ENCODE measurements at regions not wholly inside any gene's neighbourhood (a gene's known extent, or its start where the extent isn't known, plus 50 kb on each side); places are given as distances from the start of the nearest gene placed in this dataset.

DNA sequence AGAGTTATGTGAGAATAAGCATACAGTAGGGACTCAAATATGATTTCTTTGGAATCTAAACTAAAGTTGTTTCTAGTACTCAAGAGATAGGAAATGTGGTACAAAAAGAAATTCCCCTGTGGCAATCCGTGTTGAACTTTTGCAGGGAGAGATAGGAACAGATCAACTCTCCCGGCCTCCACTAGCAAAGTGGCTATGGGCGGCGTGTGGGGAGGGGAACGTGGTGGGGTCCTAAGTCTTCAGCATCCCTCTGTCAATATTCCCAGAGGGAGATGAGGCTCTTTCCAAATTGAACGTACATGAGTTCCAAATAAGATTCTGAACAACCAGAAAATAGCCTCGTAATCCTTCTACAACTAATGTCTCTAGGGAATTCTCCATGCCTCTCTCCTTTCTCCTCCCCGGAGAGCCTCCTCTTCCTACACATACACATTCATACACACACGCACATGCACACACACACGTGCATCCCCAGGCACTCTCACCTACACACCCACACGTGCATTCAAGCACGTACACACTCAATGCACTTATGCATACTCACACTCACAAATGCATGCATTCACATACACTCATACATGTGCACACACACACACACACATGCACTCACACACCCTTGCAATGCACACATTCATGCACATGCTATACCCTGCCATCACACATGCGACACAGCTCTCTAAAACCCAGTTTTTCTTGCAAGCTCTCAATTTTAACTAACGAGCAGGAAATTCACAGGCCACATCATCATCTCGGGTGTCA, 244.8 kb downstream of the MAF start:
- no peak for DNase-seq (ENCODE audit: low spot score)
- intact Hi-C loops (cut with DNase I) = no loop called here

DNA sequence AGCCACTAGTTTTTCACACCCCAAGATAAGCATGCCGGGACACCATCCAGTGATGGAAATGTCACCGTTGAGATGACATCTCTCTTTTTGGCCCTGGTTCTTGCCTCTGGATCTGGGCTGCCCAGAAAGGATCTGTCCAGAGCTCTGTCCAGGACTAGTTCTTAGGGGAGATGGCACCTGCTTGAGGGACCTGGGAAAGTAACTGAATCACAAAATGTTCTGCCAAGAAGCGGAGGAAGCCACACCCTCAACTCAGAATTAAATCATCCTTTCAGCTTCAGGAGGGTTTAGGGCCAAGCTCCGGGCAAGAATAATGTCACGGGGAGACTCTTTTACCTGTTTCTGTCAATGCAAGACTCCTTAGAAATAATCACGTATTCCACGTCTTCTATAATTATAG, 248.6 kb downstream of the MAF start:
- intact Hi-C loops (cut with DNase I) = no loop called here

DNA sequence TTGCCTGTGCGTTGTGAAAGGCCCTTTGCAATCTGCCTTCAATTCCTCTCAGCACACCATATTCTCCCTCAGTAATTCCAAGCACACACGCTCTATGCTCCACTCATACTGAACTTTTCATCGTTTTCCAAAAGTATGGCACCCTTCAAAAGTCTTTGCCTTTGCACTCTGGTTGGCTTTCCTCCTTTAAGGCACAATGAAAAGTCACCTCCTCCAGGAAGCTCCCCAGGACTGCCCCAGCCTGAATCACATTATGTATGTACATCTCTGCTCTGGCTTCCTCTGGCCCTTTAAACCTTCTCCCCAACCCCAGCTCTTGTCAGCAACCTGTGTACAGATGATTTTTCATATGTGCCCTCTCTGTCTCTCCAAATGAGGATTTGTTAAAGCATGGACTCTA, 250.7 kb downstream of the MAF start:
- intact Hi-C loops (cut with DNase I) = no loop called here
- DNase-seq (ENCODE audit: low spot score) = no peak

More for the DNA sequence above, 248.6 kb downstream of the MAF start:
- DNase-seq (ENCODE audit: low spot score) = no peak

DNA sequence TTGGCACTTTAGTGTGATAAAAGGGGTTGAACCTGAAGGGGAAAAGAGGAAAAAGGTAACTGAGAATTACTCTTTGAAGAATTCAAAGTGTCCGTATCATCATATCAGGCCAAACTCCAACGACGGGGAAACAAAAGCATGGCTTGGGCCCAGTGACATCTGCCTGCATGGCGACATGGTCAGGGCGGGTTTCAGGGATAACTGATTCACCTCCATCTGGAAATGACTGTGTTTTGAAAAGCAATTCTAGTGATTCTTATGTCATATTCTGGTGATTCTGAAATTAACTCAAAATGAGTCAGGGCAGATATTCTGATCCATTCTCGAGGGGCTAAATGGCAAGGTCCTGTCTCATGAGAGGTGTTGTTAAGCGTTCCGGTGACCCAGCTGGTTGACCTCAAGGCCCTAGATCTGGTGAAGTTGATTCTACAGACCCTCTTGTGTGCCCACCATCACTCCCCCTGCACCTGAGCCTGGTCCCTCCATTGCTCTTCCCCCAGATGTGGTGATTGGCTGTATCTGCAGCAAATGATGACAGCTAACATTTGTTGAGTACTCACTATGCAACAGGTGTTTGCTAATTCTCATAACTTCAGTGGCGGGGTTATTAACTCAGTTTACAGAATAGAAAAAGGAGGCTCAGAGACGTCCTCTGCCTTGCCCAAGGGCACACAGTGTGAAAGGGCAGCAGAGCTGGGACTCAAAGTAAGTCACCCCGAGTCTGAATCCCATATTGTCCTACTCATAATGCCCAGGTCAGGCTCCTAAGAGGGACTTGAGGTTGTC, 251.8 kb downstream of the MAF start:
- intact Hi-C loops (cut with DNase I) = no loop called here
- DNase-seq (ENCODE audit: low spot score) = no peak

DNA sequence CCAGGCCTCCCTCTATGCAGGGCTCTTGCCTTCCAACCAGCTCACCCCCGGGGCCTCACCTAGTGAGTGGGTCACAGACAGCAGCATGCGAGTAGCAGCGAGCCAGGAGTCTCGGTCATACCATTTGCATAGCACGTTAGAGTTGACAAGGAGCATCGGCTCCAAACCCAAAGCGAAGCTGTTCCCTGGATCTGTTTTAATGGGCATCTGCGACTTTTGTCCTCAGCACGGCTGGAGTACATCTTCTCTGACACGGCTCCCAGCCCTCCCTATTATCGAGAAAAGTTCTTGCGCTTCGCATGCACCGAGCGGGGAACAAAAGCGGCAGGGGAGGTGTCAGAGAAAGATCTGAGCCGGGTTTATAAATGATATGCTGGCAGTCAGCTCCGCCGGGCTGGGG, 253.3 kb downstream of the MAF start:
- intact Hi-C loops (cut with DNase I) = no loop called here
- DNase-seq (ENCODE audit: low spot score) = no peak

DNA sequence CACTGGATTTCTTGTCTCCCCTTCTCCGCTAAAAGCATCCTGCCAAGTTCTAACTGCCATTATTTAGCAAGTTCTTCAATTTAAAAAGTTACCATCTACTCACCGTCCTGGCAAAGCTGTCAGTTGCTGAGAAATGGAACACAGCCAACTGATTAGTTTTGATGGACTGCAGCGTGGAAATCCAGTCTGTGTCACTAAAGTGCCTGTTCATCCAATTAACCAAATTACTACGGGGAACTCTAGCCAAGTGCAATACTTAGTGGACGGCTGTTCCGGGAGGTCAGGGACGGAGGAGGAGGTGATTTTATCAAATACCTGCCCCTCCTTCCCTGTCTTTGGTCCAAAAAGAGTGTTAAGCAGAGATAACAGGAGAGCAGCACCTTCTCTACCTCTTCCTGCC, 260.7 kb downstream of the MAF start:
- no peak for DNase-seq (ENCODE audit: low spot score)

DNA sequence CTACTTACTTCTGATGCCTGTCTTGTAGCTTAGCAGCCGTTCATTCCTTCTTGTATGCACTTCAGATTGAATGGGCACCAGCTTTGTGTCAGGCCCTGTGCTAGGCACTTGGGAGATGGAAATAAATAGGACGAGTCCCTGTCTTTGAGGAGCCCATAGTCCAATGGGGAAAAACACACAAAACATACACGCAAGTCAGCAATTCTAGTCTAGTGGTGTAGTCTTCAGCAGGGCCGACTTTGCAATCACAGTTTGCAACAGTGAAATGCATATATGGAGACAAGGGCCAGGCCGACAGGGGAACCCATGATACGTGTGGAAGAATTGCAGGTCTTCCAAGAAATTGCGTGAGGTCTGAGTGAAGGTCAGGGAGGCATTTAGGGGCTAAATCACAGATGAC, 262.6 kb downstream of the MAF start:
- intact Hi-C loops (cut with DNase I) = no loop called here
- DNase-seq (ENCODE audit: low spot score) = no peak

More for the DNA sequence above, 260.7 kb downstream of the MAF start:
- intact Hi-C loops (cut with DNase I) = no loop called here

DNA sequence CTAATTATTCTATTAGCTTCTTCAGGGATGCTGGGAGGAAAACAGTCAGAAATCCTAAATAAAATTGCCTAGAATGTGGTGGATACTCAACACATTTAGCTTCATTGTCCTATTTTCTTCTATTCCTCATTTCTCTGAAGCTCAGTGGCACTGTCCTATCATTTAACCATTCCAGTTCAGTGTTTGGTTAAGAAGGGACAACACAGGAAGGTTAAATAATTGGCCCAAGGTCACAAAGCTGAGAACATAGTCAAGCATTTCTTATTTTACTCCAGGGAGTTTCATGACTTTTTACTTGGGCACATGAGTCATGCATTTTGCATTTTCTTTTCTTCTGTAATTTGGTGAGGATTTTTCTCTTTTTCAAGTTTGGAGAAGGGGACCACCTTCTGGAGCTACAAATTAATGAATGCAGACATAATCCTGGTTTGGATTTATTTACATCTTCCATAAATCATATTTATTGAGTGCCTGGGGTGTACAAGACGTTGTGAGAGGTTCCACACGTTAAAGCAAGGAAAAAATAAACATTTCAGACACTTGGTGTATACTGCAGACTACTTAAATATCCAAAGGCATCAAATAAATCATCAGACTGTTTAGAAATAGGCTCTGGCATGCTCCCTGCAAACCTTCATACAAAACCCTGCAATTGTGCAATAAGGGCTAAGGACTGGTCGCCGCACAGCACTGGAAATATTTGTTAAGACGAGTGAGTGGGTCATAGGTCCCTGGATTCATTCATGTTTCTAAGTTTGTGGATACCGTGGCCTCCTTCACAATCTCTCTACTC, 263.9 kb downstream of the MAF start:
- intact Hi-C loops (cut with DNase I) = no loop called here
- DNase-seq (ENCODE audit: low spot score) = no peak

DNA sequence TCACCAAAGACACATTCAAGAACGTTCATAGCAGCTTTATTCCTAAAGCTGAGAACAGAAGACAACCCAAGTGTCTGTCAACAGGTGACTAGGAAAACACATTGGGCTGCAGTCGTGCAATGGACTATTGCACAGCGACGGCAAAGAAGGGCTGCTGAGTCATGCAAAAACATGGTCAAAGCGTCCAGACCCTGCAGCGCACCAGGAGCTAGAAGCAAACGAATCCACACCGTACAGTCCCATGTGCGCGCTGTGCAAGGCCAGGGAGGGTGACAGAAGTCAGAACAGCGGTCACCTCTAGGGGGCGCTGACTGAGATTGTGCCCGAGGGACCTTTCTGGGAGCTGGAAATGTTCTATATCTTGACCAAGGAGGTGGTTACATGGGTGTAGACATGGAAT, 266.4 kb downstream of the MAF start:
- intact Hi-C loops (cut with DNase I) = no loop called here
- no peak for DNase-seq (ENCODE audit: low spot score)

DNA sequence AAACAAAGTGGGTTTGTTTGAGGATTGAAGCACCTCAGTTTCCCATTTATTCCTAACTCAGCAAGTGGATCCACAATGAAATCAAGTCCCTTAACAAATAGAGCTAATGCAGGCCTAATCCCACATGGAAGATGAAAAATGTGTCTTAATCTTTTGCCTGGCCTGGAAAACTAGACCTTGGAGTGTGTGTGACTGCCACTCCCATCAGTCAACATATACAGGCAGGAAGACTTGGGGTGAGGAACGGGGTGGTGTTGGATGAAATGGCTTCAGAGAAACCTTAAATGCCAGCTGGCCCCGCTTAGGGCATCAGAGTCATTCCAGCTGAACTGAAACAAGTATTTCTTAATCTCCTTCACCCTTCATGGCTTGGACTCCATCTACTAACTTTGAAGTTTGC, 269.5 kb downstream of the MAF start:
- DNase-seq (ENCODE audit: low spot score) = no peak
- intact Hi-C loops (cut with DNase I) = no loop called here

DNA sequence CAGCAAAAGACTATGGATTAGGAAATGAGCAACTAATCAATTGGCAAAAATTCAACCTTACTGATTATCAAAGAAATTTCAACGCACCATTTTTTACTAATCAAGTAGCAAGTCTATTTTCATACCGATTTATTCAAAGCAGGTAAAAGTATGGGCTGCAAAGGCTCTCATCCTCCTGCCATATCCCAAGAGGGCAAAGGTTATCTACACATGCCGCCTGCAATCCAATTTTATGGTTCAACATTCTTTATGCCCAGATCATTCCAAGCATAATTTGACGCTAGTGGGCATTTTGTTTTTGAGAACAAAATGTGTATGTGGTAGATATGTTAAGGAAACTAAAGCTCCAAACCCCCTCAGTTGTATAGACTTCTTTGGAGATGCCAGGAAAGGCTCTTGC, 270.6 kb downstream of the MAF start:
- no peak for DNase-seq (ENCODE audit: low spot score)
- intact Hi-C loops (cut with DNase I) = no loop called here

DNA sequence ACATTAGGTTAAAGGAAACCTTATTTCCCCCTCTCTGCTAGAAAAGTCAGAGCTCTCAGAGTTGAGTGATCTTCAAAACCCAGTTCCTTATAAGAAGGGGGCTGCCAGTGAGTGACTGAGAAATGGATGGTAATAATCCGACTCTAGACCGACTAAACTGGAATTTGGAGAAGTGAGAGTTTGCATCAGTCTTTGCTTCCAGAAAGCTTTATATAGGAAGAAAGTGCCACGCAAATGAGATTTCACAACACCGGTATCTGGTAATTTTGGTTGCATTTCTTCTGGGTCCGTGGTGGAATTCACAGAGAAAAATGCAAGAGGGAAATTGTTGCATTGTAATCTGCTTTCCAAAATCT, 271.4 kb downstream of the MAF start:
- DNase-seq (ENCODE audit: low spot score) = no peak
- intact Hi-C loops (cut with DNase I) = no loop called here

DNA sequence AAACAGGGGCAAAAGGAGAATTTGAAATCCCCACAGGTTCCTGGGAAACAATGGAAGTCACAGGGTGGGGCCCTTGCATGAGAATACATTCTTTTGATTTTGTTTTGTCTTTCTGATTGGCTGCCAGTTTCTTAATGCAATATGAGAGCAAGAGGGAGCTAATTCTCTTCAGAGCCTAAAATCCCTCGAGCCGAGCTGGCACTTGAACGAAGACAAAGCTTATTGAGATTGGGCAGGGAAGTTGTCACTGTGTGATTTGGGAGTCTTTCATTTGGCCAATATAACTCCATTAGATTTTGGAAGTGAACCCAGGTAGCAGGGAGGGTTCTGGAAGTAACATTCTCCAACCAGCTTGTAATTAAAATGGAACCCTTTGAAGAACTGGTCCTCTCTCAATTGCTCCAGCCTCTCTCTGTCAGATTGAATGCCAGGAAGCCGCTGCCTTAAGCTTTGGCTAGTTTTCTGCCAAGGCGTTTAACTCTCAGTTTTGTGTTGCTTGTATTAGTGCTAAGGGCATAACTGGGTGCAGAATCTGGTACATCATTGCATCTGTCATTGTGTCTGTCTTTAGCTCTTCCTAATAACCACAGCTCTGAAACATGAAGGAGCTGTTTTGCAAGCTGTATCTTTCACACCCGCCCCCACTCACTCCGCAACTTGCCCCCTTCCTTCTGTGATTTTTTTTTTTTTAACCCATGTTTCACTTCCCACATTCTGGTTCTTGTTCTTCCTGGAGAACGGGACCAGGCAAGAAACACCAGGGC, 272.0 kb downstream of the MAF start:
- intact Hi-C loops (cut with DNase I) = no loop called here

DNA sequence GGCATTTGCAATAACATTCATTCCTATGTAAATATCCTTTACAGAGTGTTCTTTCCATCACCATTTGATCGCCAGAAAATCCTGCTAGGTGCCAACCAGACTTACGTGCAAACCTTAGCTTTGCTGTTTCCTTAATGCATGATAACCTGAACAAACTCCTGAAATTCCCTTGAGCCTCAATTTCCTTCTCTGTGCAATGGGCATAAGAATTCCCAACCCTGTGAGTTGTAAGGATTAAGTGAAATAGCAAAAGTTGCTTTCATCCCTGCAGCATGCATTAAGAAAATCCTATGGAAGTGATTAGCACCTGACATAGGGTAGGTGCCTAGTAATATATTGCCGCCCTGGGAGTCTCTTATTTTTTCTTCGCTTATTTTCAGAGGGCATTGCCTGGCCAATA, 272.7 kb downstream of the MAF start:
- no peak for DNase-seq (ENCODE audit: low spot score)
- intact Hi-C loops (cut with DNase I) = no loop called here

More for the DNA sequence above, 272.0 kb downstream of the MAF start:
- no peak for DNase-seq (ENCODE audit: low spot score)

DNA sequence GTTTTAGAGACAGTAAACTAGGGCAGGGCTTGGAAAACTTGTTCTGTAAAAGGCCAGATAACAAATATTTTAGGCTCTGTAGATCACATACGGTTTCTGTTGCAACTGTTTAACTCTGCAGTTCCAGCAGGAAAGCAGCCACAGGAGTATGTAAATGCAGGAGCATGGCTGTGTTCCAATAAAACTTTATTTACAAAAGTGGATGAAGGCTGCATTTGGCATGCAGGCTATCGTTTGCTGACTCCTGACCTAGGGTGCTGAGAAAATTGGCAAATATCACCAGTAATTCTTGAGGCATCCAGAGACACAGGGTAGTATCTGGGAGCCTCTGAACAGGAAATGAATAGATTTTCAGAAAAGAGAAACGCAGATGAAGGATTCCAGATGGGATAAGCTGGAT, 274.0 kb downstream of the MAF start:
- intact Hi-C loops (cut with DNase I) = no loop called here
- no peak for DNase-seq (ENCODE audit: low spot score)

DNA sequence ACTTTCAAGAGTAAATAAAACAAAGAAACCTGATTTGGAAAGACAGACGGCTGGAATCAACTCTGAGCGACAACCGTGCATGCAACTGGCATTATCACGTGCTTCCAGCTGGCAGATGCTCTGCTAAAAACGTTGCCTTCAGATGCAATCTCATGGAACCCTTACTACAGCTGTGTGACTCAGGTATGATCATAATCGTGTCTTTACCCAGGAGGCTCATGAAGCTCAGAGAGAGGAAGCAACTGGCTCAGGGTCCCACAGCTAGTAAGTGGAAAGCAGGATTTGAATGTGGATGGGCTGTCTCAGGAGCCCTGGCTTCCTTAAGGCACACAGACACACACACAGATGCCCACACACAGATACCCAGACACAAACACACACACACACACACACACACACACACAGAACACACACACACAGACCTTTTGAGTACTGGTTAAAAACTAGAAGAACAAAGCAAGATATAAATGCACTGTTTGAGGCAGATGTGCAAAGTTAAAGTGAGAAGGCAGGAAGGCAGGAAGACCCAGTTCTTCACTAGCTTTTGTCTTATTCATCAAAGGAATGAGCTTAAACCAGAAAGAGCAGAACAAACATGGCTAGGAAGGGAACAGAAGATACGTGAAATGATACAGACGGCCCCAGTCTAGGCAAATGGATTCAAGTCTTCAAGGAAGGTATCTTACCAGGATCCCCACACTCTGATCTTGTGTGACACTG, 275.2 kb downstream of the MAF start:
- DNase-seq (ENCODE audit: low spot score) = no peak
- intact Hi-C loops (cut with DNase I) = no loop called here

DNA sequence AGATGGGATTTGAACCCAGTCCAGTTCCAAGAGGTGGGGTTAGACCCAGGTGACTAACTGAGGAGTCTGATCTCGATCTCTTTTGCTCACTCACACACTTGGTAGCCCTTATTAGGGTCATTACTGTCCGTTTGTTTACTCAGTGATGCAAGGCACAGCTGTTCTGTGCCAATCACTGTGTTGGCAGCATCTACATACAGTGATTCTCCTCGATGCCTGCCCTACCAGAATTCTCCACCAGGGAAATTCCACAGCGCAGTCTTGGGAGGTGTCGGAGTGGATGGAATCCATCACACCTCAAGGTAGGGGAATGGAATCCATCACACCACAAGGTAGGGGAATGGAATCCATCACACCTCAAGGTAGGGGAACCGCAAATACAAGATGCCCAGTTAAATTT, 279.6 kb downstream of the MAF start:
- intact Hi-C loops (cut with DNase I) = no loop called here
- no peak for DNase-seq (ENCODE audit: low spot score)

DNA sequence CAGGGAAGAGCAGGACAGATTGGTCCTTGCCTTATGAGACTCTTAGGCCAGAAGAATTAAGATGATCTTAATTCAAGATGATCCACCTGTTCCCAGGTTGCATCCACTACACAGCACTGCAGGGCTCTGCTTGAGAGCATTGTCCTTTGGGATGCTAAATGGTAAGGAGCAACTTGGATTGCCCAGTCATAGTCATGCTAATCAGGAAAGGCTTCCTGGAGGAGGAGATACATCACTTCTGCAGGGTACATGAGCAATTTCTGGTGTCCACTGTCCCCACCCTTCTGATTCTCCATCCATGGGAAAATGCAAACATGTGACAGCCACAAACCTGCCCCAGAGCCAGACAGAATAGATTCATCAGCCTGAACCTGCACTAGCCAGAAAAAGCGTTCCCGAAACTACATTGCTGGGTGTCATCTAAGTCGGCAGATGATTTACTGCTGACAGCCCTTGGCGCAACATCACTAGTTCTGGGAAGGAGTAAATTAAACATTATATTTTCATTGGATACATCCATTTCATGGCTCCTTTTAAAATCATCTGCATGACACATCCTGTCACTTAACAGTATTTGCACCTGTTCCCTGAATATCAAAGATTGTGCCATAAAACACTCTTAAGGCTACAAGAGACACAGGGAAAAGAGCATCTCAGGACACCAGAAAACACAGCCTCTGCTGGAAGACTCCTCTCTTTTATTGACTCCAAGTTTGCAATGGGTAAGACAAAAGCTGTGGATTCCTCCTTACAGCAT, 282.2 kb downstream of the MAF start:
- intact Hi-C loops (cut with DNase I) = no loop called here
- DNase-seq (ENCODE audit: low spot score) = no peak

DNA sequence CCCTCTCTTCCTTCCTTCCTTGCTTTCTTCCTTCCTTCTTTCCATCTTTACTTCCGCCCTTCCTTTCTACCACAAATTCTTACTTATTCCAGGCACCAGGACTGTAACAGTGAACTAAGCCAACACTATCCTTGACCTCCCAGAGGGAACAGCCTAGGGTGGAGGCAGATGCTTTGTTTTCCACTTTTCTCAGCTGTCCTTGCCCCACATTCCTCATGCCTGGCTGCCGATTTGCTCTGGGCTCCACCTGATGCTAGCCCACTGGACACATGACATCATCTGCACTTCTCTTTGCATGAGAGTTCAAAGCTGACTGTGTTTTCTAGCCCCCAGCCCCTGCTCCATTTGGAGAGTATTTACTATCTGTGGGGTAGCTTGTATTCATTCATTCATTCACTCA, 283.0 kb downstream of the MAF start:
- intact Hi-C loops (cut with DNase I) = no loop called here
- DNase-seq (ENCODE audit: low spot score) = no peak
